ENCODE measurements at regions not wholly inside any gene's neighbourhood (a gene's known extent, or its start where the extent isn't known, plus 50 kb on each side); places are given as distances from the start of the nearest gene placed in this dataset.

DNA sequence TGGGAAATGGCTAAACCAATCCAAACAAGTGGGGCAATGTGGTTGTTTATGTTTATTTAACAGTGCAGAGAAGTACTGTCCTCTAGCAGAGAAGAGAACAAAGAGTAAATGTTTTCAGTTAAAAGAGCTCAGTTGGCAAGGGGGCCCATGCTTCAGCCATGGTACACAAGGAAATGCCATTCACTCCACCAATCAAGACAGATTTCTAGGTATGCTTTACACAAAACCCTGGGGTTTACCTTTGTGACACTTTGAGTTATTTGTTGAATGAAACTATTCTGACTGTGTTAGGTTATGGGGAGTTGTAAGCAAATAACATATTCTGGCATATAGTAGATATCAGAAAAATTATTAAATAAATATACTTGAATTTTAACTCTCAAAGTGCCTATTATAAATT lies 228.5 kb upstream of the MME start:
- Histone ChIP-seq H3K36me3 (ENCODE audit: control insufficient read depth, insufficient read depth, low read length) (no peaks in the 10 kb centered on the region), H3K9me3 (no peaks in the 10 kb centered on the region), H3K4me3 (ENCODE audit: low read depth, low read length) (no peak overlapping the region), H3K4me1 (no peaks in the 10 kb centered on the region), H3K27me3 (replicated peaks; ENCODE audit: control insufficient read depth, insufficient read depth, low read length) (no peaks in the 10 kb centered on the region)
- DNase-seq = no peak
- H3K4me3 Mint-ChIP-seq (ENCODE audit: unreplicated experiment) = no peak overlapping the region
- no peaks in the 10 kb centered on the region for H3K4me1 Mint-ChIP-seq (ENCODE audit: low read depth, unreplicated experiment)
- no peaks in the 10 kb centered on the region for H3K27me3 Mint-ChIP-seq (ENCODE audit: insufficient read depth, unreplicated experiment)
- H3K36me3 Mint-ChIP-seq (ENCODE audit: insufficient read depth, unreplicated experiment) = no peaks in the 10 kb centered on the region
- CTCF ChIA-PET = no interaction called here
- H3K9me3 Mint-ChIP-seq (ENCODE audit: unreplicated experiment) = no peaks in the 10 kb centered on the region
- BruUV-seq (replicated peaks) = no TSS peak
- H3K27ac Mint-ChIP-seq (ENCODE audit: unreplicated experiment) = no peak overlapping the region
- TF ChIP-seq, protein P1, sequence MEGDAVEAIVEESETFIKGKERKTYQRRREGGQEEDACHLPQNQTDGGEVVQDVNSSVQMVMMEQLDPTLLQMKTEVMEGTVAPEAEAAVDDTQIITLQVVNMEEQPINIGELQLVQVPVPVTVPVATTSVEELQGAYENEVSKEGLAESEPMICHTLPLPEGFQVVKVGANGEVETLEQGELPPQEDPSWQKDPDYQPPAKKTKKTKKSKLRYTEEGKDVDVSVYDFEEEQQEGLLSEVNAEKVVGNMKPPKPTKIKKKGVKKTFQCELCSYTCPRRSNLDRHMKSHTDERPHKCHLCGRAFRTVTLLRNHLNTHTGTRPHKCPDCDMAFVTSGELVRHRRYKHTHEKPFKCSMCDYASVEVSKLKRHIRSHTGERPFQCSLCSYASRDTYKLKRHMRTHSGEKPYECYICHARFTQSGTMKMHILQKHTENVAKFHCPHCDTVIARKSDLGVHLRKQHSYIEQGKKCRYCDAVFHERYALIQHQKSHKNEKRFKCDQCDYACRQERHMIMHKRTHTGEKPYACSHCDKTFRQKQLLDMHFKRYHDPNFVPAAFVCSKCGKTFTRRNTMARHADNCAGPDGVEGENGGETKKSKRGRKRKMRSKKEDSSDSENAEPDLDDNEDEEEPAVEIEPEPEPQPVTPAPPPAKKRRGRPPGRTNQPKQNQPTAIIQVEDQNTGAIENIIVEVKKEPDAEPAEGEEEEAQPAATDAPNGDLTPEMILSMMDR (IDR thresholded peaks at IDR 0.05; ENCODE audit: insufficient read depth in 1 of 2, low read depth in 1 of 2, low read length in 1 of 2, severe bottlenecking in 1 of 2, unreplicated experiment in 1 of 2) = no peak
- intact Hi-C loops (cut with micrococcal nuclease; ENCODE audit: unreplicated experiment) = no loop called here
- POLR2A ChIA-PET = no interaction called here

DNA sequence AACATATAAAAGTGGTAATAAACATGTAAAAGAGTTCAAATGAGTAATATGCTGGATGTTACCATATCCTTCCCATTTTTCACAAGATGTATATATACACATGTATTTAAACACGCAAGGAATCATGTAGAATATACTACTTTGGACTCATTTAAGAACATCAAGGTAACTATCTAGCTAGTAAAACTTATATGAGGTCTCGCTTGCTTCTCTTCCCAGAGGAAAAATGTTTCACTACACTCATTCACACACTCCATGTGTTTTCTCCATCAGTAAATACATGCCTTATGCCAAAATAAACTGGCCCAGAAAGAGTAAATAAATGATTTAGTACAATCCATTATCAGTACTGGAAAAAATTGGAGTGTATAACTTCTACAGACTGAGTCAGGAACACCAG lies 229.2 kb upstream of the MME start:
- BruUV-seq (replicated peaks) = no TSS peak
- Histone ChIP-seq H3K4me3 (ENCODE audit: low read depth, low read length) (no peak overlapping the region), H3K27me3 (replicated peaks; ENCODE audit: control insufficient read depth, insufficient read depth, low read length) (no peaks in the 10 kb centered on the region), H3K36me3 (ENCODE audit: control insufficient read depth, insufficient read depth, low read length) (no peaks in the 10 kb centered on the region), H3K4me1 (no peaks in the 10 kb centered on the region), H3K9me3 (no peaks in the 10 kb centered on the region)
- CTCF ChIA-PET = no interaction called here
- TF ChIP-seq, protein P1 (IDR thresholded peaks at IDR 0.05; ENCODE audit: insufficient read depth in 1 of 2, low read depth in 1 of 2, low read length in 1 of 2, severe bottlenecking in 1 of 2, unreplicated experiment in 1 of 2) = no peak
- no peaks in the 10 kb centered on the region for H3K9me3 Mint-ChIP-seq (ENCODE audit: unreplicated experiment)
- H3K27ac Mint-ChIP-seq (ENCODE audit: unreplicated experiment) = no peak overlapping the region
- H3K36me3 Mint-ChIP-seq (ENCODE audit: insufficient read depth, unreplicated experiment) = no peaks in the 10 kb centered on the region
- no peaks in the 10 kb centered on the region for H3K4me1 Mint-ChIP-seq (ENCODE audit: low read depth, unreplicated experiment)
- intact Hi-C loops (cut with micrococcal nuclease; ENCODE audit: unreplicated experiment) = no loop called here
- no peak overlapping the region for H3K4me3 Mint-ChIP-seq (ENCODE audit: unreplicated experiment)
- no peaks in the 10 kb centered on the region for H3K27me3 Mint-ChIP-seq (ENCODE audit: insufficient read depth, unreplicated experiment)
- POLR2A ChIA-PET = no interaction called here
- no peak for DNase-seq

DNA sequence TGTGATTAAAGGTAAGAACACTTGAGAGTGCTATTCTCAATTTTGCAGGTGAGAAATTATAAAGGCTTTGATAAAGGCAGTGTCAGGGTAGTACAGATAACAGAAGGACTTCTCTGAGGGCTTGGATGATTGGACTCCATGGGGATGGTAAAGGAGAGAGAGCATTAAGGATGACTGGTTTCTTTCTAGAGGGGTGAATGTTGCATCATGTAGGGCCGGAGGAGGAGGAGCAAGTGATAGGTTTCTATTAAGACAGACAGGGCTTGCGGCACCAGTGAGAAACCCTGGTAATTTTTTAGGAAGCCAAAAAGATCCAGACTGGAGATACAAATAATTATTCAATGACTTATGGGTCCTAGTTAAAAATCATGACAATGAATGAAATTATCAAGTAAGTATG lies 230.7 kb upstream of the MME start:
- TF ChIP-seq, protein P1 (IDR thresholded peaks at IDR 0.05; ENCODE audit: insufficient read depth in 1 of 2, low read depth in 1 of 2, low read length in 1 of 2, severe bottlenecking in 1 of 2, unreplicated experiment in 1 of 2) = no peak
- POLR2A ChIA-PET = no interaction called here
- intact Hi-C loops (cut with micrococcal nuclease; ENCODE audit: unreplicated experiment) = no loop called here
- CTCF ChIA-PET = no interaction called here
- Mint-ChIP-seq H3K4me3 (ENCODE audit: unreplicated experiment) (no peak overlapping the region), H3K9me3 (ENCODE audit: unreplicated experiment) (no peaks in the 10 kb centered on the region), H3K36me3 (ENCODE audit: insufficient read depth, unreplicated experiment) (no peaks in the 10 kb centered on the region), H3K27ac (ENCODE audit: unreplicated experiment) (no peak overlapping the region), H3K27me3 (ENCODE audit: insufficient read depth, unreplicated experiment) (no peaks in the 10 kb centered on the region), H3K4me1 (ENCODE audit: low read depth, unreplicated experiment) (no peaks in the 10 kb centered on the region)
- no peaks in the 10 kb centered on the region for H3K27me3 ChIP-seq (replicated peaks; ENCODE audit: control insufficient read depth, insufficient read depth, low read length)
- BruUV-seq (replicated peaks) = no TSS peak
- DNase-seq = no peak
- no peaks in the 10 kb centered on the region for H3K9me3 ChIP-seq
- H3K4me1 ChIP-seq = no peaks in the 10 kb centered on the region
- no peaks in the 10 kb centered on the region for H3K36me3 ChIP-seq (ENCODE audit: control insufficient read depth, insufficient read depth, low read length)
- H3K4me3 ChIP-seq (ENCODE audit: low read depth, low read length) = no peak overlapping the region
